WERI-Rb-1 (cell line): ENCODE measurements at regions not wholly inside any gene's neighbourhood (a gene's known extent, or its start where the extent isn't known, plus 50 kb on each side); places are given as distances from the start of the nearest gene placed in this dataset.

Source experiments
- DNase-seq: peaks from one replicate; pipeline ENCODE4 v3.0.0-alpha.2; 2020
- H3K27ac ChIP-seq: fragments of 250-450 bp; sonication (Bioruptor Pico); 2 replicates; pipeline ENCODE4 v1.5.1; 2020; ENCODE audit warnings: mild to moderate bottlenecking, moderate library complexity
- H3K27me3 ChIP-seq: fragments of 250-450 bp; sonication (Bioruptor Pico); 2 replicates; pipeline ENCODE4 v1.5.1; 2021; ENCODE audit warnings: mild to moderate bottlenecking, low read depth, moderate library complexity; ENCODE audit not compliant: insufficient read depth, severe bottlenecking
- H3K36me3 ChIP-seq: fragments of 250-450 bp; sonication (Bioruptor Pico); 2 replicates; pipeline ENCODE4 v1.5.1; 2020; ENCODE audit warnings: mild to moderate bottlenecking, moderate library complexity
- H3K4me3 ChIP-seq: 2 replicates; pipeline ENCODE4 v1.5.1; 2011; ENCODE audit warnings: low read depth, mild to moderate bottlenecking, control low read depth, low read length
- H3K9me3 ChIP-seq: fragments of 250-450 bp; sonication (Bioruptor Pico); 2 replicates; pipeline ENCODE4 v1.5.1; 2021; ENCODE audit warnings: mild to moderate bottlenecking, moderate library complexity; ENCODE audit not compliant: severe bottlenecking
- CTCF ChIP-seq: IDR thresholded peaks from 2 replicates; pipeline ENCODE4 v1.5.1; 2011; ENCODE audit warnings: low read depth, mild to moderate bottlenecking, control low read depth, inconsistent platforms, low read length

GRCh38 chr5:124057724-124058231 lies 545.8 kb downstream of the CSNK1G3 start:
- Histone ChIP-seq H3K9me3 (no peaks in the 10 kb centered on the region), H3K27ac (no peak overlapping the region), H3K36me3 (no peaks in the 10 kb centered on the region), H3K27me3 (no peaks in the 10 kb centered on the region), H3K4me3 (no peak overlapping the region)
- no peak for DNase-seq
- no peak for TF ChIP-seq CTCF

GRCh38 chr5:124056991-124057723 lies 545.2 kb downstream of the CSNK1G3 start:
- DNase-seq: peak; percentile 14
- H3K4me3 ChIP-seq: no peak overlapping the region
- no peak for TF ChIP-seq CTCF
- no peaks in the 10 kb centered on the region for H3K27me3 ChIP-seq
- no peak overlapping the region for H3K27ac ChIP-seq
- no peaks in the 10 kb centered on the region for H3K36me3 ChIP-seq
- H3K9me3 ChIP-seq: no peaks in the 10 kb centered on the region

GRCh38 chr5:124056326-124056990 lies 544.5 kb downstream of the CSNK1G3 start:
- H3K9me3 ChIP-seq: no peaks in the 10 kb centered on the region
- H3K27ac ChIP-seq: no peak overlapping the region
- no peaks in the 10 kb centered on the region for H3K36me3 ChIP-seq
- no peaks in the 10 kb centered on the region for H3K27me3 ChIP-seq
- no peak for TF ChIP-seq CTCF
- H3K4me3 ChIP-seq: no peak overlapping the region
- DNase-seq: no peak

- Histone ChIP-seq H3K36me3 (no peaks in the 10 kb centered on the region), H3K4me3 (no peak overlapping the region), H3K27ac (no peak overlapping the region), H3K9me3 (no peaks in the 10 kb centered on the region), H3K27me3 (no peaks in the 10 kb centered on the region)
- no peak for DNase-seq
- TF ChIP-seq CTCF: no peak
These were observed 543.8 kb downstream of the CSNK1G3 start for GRCh38 chr5:124055751-124056150.

- DNase-seq: no peak
- Histone ChIP-seq H3K9me3 (no peaks in the 10 kb centered on the region), H3K27me3 (no peaks in the 10 kb centered on the region), H3K4me3 (no peak overlapping the region), H3K36me3 (no peaks in the 10 kb centered on the region), H3K27ac (no peak overlapping the region)
- no peak for TF ChIP-seq CTCF
These were observed 542.6 kb downstream of the CSNK1G3 start for GRCh38 chr5:124054564-124054963.
